ENCODE measurements at regions not wholly inside any gene's neighbourhood (a gene's known extent, or its start where the extent isn't known, plus 50 kb on each side); places are given as distances from the start of the nearest gene placed in this dataset.

- no peak overlapping the region for H3K4me3 ChIP-seq
- ChIA-PET POLR2A (no interaction called here), RAD21 (ENCODE audit: unreplicated experiment) (no interaction called here), CTCF (no interaction called here), SMC1A (ENCODE audit: uncharacterized antibody, unreplicated experiment) (interaction anchor here (1.3 kb wide), 1 partner anchor 36 kb away, joined by 3 read pairs; no protein-coding TSS in a partner anchor)
- H3K4me2 ChIP-seq (ENCODE audit: control insufficient read depth, insufficient read depth) = no peak overlapping the region
- H3K9ac ChIP-seq (ENCODE audit: control insufficient read depth, insufficient read depth, low read length) = no peak overlapping the region
- H3K79me2 ChIP-seq (ENCODE audit: control insufficient read depth, insufficient read depth, low read length) = no peaks in the 10 kb centered on the region
- in situ Hi-C loops (cut with MboI) = no loop called here
- no peaks in the 10 kb centered on the region for H3K4me1 ChIP-seq (ENCODE audit: control insufficient read depth, insufficient read depth, low read length)
- no peaks in the 10 kb centered on the region for H4K20me1 ChIP-seq (ENCODE audit: control insufficient read depth, insufficient read depth)
- H3K9me3 ChIP-seq (replicated peaks; ENCODE audit: control insufficient read depth, insufficient read depth, low read length) = no peaks in the 10 kb centered on the region
- 37% methylated on average over 3 of the region's 3 CpGs for WGBS (ENCODE audit: insufficient coverage, insufficient replicate concordance, low lambda C conversion rate, missing lambda C conversion rate)
- H3K27me3 ChIP-seq (replicated peaks in 1 of 2; ENCODE audit: control insufficient read depth in 2 of 2, insufficient read depth in 2 of 2, low read length in 1 of 2) = no peaks in the 10 kb centered on the region
- DNase-seq (ENCODE audit: low read depth, low spot score) = no peak
- BruUV-seq (replicated peaks) = no TSS peak
- no peak for ATAC-seq
- TF ChIP-seq ZNF24 (IDR thresholded peaks at IDR 0.05) (no peak), RAD21 (IDR thresholded peaks at IDR 0.05; ENCODE audit: insufficient read depth, low read depth, low read length) (no peak), RFX5 (IDR thresholded peaks at IDR 0.05; ENCODE audit: low read depth, low read length) (no peak), CBX5 (IDR thresholded peaks at IDR 0.05; ENCODE audit: low read depth) (no peak), SUZ12 (IDR thresholded peaks at IDR 0.05; ENCODE audit: unreplicated experiment) (no peak), MEF2B (IDR thresholded peaks at IDR 0.05; ENCODE audit: partially characterized antibody, poor library complexity, severe bottlenecking) (no peak), ETV6 (conservative IDR thresholded peaks at IDR 0.05 in 1 of 2, IDR thresholded peaks at IDR 0.05 in 1 of 2; ENCODE audit: borderline replicate concordance in 1 of 2, low read depth in 1 of 2) (no peak), EED (IDR thresholded peaks at IDR 0.05; ENCODE audit: low read depth) (no peak), BACH1 (IDR thresholded peaks at IDR 0.05; ENCODE audit: borderline replicate concordance) (no peak), MTA3 (IDR thresholded peaks at IDR 0.05; ENCODE audit: borderline replicate concordance, low read length) (no peak), IKZF1 (conservative IDR thresholded peaks at IDR 0.05) (no peak), NKRF (conservative IDR thresholded peaks at IDR 0.05) (no peak), NR2C1 (IDR thresholded peaks at IDR 0.05) (no peak), TARDBP (IDR thresholded peaks at IDR 0.05; ENCODE audit: borderline replicate concordance) (no peak), HDAC6 (IDR thresholded peaks at IDR 0.05; ENCODE audit: unreplicated experiment) (no peak), SMARCA5 (IDR thresholded peaks at IDR 0.05) (no peak), USF1 (IDR thresholded peaks at IDR 0.05; ENCODE audit: borderline replicate concordance, extremely low read length, insufficient read depth, low read depth, low read length) (no peak)
- no peak overlapping the region for H3K27ac ChIP-seq (ENCODE audit: control insufficient read depth, insufficient read depth)
- FAIRE-seq = no peak
- intact Hi-C loops (cut with micrococcal nuclease; ENCODE audit: unreplicated experiment) = no loop called here
- no peak overlapping the region for H2AFZ ChIP-seq (ENCODE audit: control insufficient read depth, low read depth, low read length)
- H3K36me3 ChIP-seq (ENCODE audit: control insufficient read depth in 2 of 2, insufficient read depth in 2 of 2, low read length in 1 of 2) = no peaks in the 10 kb centered on the region
Measured at GRCh38 chr4:96406742-96407141, 566.8 kb downstream of the PDHA2 start.

All from GM12878 (cell line).